ENCODE measurements at regions not wholly inside any gene's neighbourhood (a gene's known extent, or its start where the extent isn't known, plus 50 kb on each side); places are given as distances from the start of the nearest gene placed in this dataset.

- POLR2A ChIA-PET: no interaction called here
- CTCF ChIA-PET: no interaction called here
- intact Hi-C loops (cut with micrococcal nuclease): no loop called here
- H3K4me1 Mint-ChIP-seq (ENCODE audit: low read depth): no peaks in the 10 kb centered on the region
- no peaks in the 10 kb centered on the region for H3K27me3 Mint-ChIP-seq
- H3K4me3 Mint-ChIP-seq: no peak overlapping the region
- H3K36me3 Mint-ChIP-seq: no peaks in the 10 kb centered on the region
- no peaks in the 10 kb centered on the region for H3K9me3 Mint-ChIP-seq
- H3K27ac Mint-ChIP-seq: no peak overlapping the region
- no peak for DNase-seq
Observed at GRCh38 chr1:78825561-78825960, 175.9 kb downstream of the IFI44 start.

GRCh38 chr1:78829644-78830043 lies 176.9 kb downstream of the ADGRL4 start:
- ChIA-PET POLR2A (no interaction called here), CTCF (no interaction called here)
- Mint-ChIP-seq H3K4me1 (ENCODE audit: low read depth) (peaks cover 3% of the 10 kb centered on the region), H3K36me3 (no peaks in the 10 kb centered on the region), H3K9me3 (no peaks in the 10 kb centered on the region), H3K4me3 (no peak overlapping the region), H3K27ac (no peak overlapping the region), H3K27me3 (no peaks in the 10 kb centered on the region)
- intact Hi-C loops (cut with micrococcal nuclease): loop anchor here (5.0 to 10.0 kb wide), 2 partner anchors 213 to 215 kb away; no protein-coding TSS in a partner anchor
- no peak for DNase-seq

- DNase-seq: no peak
- ChIA-PET CTCF (no interaction called here), POLR2A (no interaction called here)
- H3K9me3 Mint-ChIP-seq: no peaks in the 10 kb centered on the region
- H3K36me3 Mint-ChIP-seq: no peaks in the 10 kb centered on the region
- no peak overlapping the region for H3K4me3 Mint-ChIP-seq
- intact Hi-C loops (cut with micrococcal nuclease): loop anchor here (5.0 to 10.0 kb wide), 2 partner anchors 212 to 216 kb away; no protein-coding TSS in a partner anchor
- H3K27me3 Mint-ChIP-seq: no peaks in the 10 kb centered on the region
- H3K4me1 Mint-ChIP-seq (ENCODE audit: low read depth): peaks cover 3% of the 10 kb centered on the region
- H3K27ac Mint-ChIP-seq: no peak overlapping the region
Observed at GRCh38 chr1:78830321-78830720, 176.2 kb downstream of the ADGRL4 start.

GRCh38 chr1:78831731-78832360 lies 174.7 kb downstream of the ADGRL4 start:
- DNase-seq: no peak
- Mint-ChIP-seq H3K4me1 (ENCODE audit: low read depth) (peaks cover 8% of the 10 kb centered on the region), H3K4me3 (no peak overlapping the region), H3K36me3 (no peaks in the 10 kb centered on the region), H3K9me3 (no peaks in the 10 kb centered on the region), H3K27me3 (no peaks in the 10 kb centered on the region), H3K27ac (no peak overlapping the region)
- CTCF ChIA-PET: no interaction called here
- intact Hi-C loops (cut with micrococcal nuclease): loop anchor here (5.0 to 10.0 kb wide), 2 partner anchors 210 to 217 kb away; no protein-coding TSS in a partner anchor
- POLR2A ChIA-PET: no interaction called here

GRCh38 chr1:78833491-78833890 lies 173.0 kb downstream of the ADGRL4 start:
- ChIA-PET CTCF (no interaction called here), POLR2A (no interaction called here)
- Mint-ChIP-seq H3K27ac (no peak overlapping the region), H3K4me3 (no peak overlapping the region), H3K27me3 (no peaks in the 10 kb centered on the region), H3K9me3 (no peaks in the 10 kb centered on the region), H3K36me3 (no peaks in the 10 kb centered on the region), H3K4me1 (ENCODE audit: low read depth) (peaks cover 12% of the 10 kb centered on the region)
- intact Hi-C loops (cut with micrococcal nuclease): loop anchor here (5.0 to 10.0 kb wide), 2 partner anchors 209 to 219 kb away; no protein-coding TSS in a partner anchor
- no peak for DNase-seq

GRCh38 chr1:78834201-78834741 lies 172.3 kb downstream of the ADGRL4 start:
- Mint-ChIP-seq H3K4me3 (no peak overlapping the region), H3K27me3 (no peaks in the 10 kb centered on the region), H3K9me3 (no peaks in the 10 kb centered on the region), H3K4me1 (ENCODE audit: low read depth) (peaks cover 12% of the 10 kb centered on the region), H3K36me3 (no peaks in the 10 kb centered on the region), H3K27ac (no peak overlapping the region)
- no peak for DNase-seq
- intact Hi-C loops (cut with micrococcal nuclease): loop anchor here (5.0 to 10.0 kb wide), 2 partner anchors 208 to 219 kb away; no protein-coding TSS in a partner anchor
- ChIA-PET POLR2A (no interaction called here), CTCF (no interaction called here)

GRCh38 chr1:78836726-78837125 lies 169.8 kb downstream of the ADGRL4 start:
- intact Hi-C loops (cut with micrococcal nuclease): loop anchor here (10.0 kb wide), 1 partner anchor 222 kb away; no protein-coding TSS in a partner anchor

GRCh38 chr1:78839704-78840277 lies 166.7 kb downstream of the ADGRL4 start:
- intact Hi-C loops (cut with micrococcal nuclease): loop anchor here (1.0 to 10.0 kb wide), 2 partner anchors 225 to 514 kb away; no protein-coding TSS in a partner anchor
- CTCF ChIA-PET: interaction anchor here (0.8 to 2.9 kb wide), 5 partner anchors 12 to 513 kb away, joined by 3 to 15 read pairs (median 3); no protein-coding TSS in a partner anchor
- no peaks in the 10 kb centered on the region for H3K36me3 Mint-ChIP-seq
- no peaks in the 10 kb centered on the region for H3K27me3 Mint-ChIP-seq
- H3K27ac Mint-ChIP-seq: no peak overlapping the region
- DNase-seq: no peak
- POLR2A ChIA-PET: no interaction called here
- peaks cover 10% of the 10 kb centered on the region for H3K4me1 Mint-ChIP-seq (ENCODE audit: low read depth)
- H3K9me3 Mint-ChIP-seq: no peaks in the 10 kb centered on the region
- H3K4me3 Mint-ChIP-seq: no peak overlapping the region

More at GRCh38 chr1:78836726-78837125, 169.8 kb downstream of the ADGRL4 start:
- H3K27me3 Mint-ChIP-seq: no peaks in the 10 kb centered on the region
- H3K27ac Mint-ChIP-seq: no peak overlapping the region
- H3K4me1 Mint-ChIP-seq (ENCODE audit: low read depth): peaks cover 12% of the 10 kb centered on the region
- H3K9me3 Mint-ChIP-seq: no peaks in the 10 kb centered on the region
- H3K36me3 Mint-ChIP-seq: no peaks in the 10 kb centered on the region
- ChIA-PET CTCF (no interaction called here), POLR2A (no interaction called here)
- no peak overlapping the region for H3K4me3 Mint-ChIP-seq
- DNase-seq: no peak

Data from activated CD4-positive, alpha-beta memory T cell treated with anti-CD3 and anti-CD28 coated beads for 36 hours (primary cell).